Right ventricle myocardium inferior (tissue), 1 donor: ENCODE measurements at regions not wholly inside any gene's neighbourhood (a gene's known extent, or its start where the extent isn't known, plus 50 kb on each side); places are given as distances from the start of the nearest gene placed in this dataset.

ENCODE experiments used
- ATAC-seq: fragments of 200-7000 bp; cut with Tn5 transposase; one replicate; pipeline ENCODE4 v1.9.1; 2020; ENCODE audit warnings: mild to moderate bottlenecking, moderate library complexity
- DNase-seq: peaks from one replicate; pipeline ENCODE4 v3.0.0; 2021; ENCODE audit errors: missing footprints
- intact Hi-C: fragments of 100-400 bp; cut with DNase I; formaldehyde crosslinking; loops from one replicate; pipeline ENCODE4 v1.11.0; 2022
- donor health status: DM: no; HTN: yes; CAD: no; lungs with severe emphysema.

GRCh38 chr4:83174844-83175414, 60.4 kb upstream of the PLAC8 start:
- intact Hi-C loops, result no loop called here
- DNase-seq (no peak), ATAC-seq (no peak)

GRCh38 chr4:83172371-83172770, 57.8 kb upstream of the PLAC8 start:
- DNase-seq, result no peak
- intact Hi-C loops, result no loop called here
- no peak for ATAC-seq

- ATAC-seq (no peak), DNase-seq (no peak)
- intact Hi-C loops, result no loop called here
Observed at GRCh38 chr4:83171436-83172039, 57.0 kb upstream of the PLAC8 start.

- no peak for ATAC-seq
- DNase-seq, result no peak
- intact Hi-C loops, result no loop called here
Observed at GRCh38 chr4:83170952-83171399, 56.4 kb upstream of the PLAC8 start.
